CD4-positive, alpha-beta T cell treated with Interleukin-21 for 1 hour (primary cell): ENCODE measurements at regions not wholly inside any gene's neighbourhood (a gene's known extent, or its start where the extent isn't known, plus 50 kb on each side); places are given as distances from the start of the nearest gene placed in this dataset.

Experiments used
- DNase-seq: peaks from one replicate; pipeline ENCODE4 v3.0.0-alpha.2; 2020

GRCh38 chrX:145654486-145654885, 163.1 kb upstream of the SLITRK2 start:
- DNase-seq = no peak

DNA sequence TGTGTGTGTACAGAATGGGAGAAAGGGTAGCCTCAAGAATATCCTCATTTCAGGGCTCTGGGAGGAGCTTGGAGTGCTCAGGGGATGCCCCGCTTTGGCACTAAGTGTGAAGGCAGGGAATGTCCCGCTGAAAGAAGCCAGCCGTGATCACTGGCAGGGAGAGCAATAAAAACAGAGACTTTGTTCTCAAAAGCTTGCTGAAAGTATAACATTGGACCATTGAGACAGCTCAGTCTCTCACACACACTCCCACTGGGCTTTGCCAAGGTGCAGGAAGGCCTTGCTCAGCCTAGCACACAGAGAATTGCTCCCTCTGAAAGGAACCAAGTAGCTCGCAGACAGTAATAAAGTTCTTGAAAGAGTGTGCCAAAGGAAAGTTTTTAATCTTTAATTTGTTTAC, 143.8 kb upstream of the SLITRK2 start:
- no peak for DNase-seq

DNA sequence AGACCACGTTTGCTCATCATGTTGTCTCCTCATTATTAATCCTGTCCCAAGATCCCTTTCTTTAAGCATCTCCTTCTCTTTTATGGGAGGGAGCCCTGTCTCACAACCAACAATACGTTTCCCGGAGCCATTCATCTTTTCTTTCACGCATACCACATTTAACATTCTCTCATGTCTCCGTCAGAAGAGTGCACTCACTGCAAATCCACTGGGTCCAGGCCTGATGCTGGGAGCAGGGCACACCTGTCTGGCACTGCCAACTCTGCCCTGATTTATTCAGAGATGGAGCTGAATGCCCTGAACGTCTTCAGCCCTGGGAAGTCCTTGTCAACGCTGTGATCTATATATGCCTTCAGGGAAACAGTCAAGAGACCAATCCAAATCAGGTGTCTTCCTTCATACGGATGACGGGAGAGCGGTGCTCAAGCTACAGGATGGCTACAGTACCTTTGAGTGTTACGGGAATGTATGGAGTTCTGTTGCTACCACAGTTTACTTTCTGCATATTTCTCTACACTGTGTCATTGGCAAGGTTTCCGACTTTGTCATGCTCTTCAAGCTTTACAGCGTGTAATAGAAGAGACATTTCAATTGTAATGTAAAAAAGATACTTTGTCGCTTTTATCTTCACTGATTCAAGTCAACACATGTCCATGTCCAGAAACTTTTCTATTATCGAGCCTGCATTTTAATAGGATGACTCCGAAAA, 140.4 kb upstream of the SLITRK2 start:
- no peak for DNase-seq

DNA sequence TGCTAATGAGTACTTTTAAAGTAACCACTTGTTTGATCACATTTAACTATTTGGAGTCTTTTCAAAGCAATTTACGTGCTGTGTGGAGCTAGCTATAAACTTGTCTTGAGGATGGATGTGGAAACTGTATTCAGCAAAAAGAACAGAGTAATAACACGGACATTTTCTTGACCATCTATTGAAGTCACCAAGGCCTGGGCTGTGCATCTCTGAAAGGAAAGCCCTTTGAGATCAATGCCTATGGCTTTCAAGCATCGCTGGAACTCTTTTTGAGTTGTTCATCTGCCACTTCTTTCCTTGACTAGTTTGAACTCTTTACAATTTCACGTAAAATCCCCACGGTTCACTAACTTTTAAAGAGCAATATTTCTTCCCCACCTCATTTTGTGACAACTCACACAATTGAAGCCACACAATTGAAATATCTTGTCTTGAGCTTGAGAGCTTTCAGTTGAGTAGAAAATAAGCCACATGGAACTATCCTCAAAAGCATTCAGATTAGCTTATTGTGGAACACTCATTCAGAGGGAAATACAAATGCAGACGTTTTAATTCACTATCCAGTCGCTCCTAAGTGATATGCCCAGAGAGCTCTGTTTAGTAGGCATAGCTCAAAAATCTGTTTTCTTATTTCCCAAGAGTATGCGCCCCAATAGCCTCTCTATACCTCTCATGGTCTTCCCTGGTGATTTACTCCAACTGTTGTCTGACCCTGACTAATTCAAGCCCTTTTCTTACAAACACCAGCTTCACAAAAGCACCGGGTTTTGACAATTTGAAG, 134.9 kb upstream of the SLITRK2 start:
- DNase-seq = no peak

GRCh38 chrX:145687146-145687545, 130.5 kb upstream of the SLITRK2 start:
- DNase-seq = no peak

- no peak for DNase-seq
Measured at GRCh38 chrX:145687707-145688106, 129.9 kb upstream of the SLITRK2 start.

GRCh38 chrX:145694048-145694447, 123.6 kb upstream of the SLITRK2 start:
- no peak for DNase-seq

- no peak for DNase-seq
Measured at GRCh38 chrX:145715641-145716138, 101.9 kb upstream of the SLITRK2 start.

- no peak for DNase-seq
Measured at GRCh38 chrX:145716226-145716625, 101.4 kb upstream of the SLITRK2 start.

DNA sequence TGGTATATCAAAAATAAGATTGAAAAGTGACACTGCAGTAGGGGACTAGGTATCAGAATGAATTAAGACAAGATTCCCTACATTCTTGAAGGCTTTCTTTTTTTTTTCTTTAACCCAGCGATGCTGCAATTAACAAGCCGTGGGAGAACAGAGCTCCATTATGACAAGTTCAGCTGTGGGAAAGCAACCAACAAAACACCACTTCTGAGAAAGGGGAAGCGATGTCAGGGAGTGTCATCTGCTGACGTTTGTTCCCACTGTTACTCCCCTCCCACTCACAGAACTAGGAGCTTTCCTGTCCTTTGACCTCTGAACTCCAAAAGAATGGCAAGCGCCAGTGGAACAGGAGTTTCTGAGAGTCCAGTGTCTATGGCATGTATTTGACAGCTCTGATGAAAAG, 90.2 kb upstream of the SLITRK2 start:
- no peak for DNase-seq

- DNase-seq = no peak
Measured at GRCh38 chrX:145729635-145730034, 88.0 kb upstream of the SLITRK2 start.

GRCh38 chrX:145735036-145735435, 82.6 kb upstream of the SLITRK2 start:
- DNase-seq = no peak

DNA sequence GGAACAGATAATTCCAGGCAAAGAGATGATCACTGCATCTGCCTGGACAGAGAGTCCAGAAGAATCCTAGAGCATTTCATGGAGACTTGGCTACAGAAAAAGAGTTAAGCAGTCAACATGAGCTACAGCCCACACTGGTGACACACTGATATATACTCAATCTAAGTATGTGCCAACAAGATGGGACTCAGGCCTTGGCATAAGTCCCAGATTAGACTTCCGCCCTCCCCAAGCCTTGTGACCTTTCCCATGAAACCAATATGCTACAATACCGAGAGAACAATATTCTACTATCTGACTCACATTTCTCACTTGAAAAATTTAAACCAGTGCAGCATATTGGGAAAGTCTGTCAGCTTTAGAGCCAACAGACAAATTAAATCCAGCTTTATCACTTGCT, 65.7 kb upstream of the SLITRK2 start:
- no peak for DNase-seq
